PC-3 (cell line): ENCODE measurements at regions not wholly inside any gene's neighbourhood (a gene's known extent, or its start where the extent isn't known, plus 50 kb on each side); places are given as distances from the start of the nearest gene placed in this dataset.

Experiments used
- ATAC-seq: fragments of 200-7000 bp; cut with Tn5 transposase; 2 replicates; pipeline ENCODE4 v1.9.1; 2020; ENCODE audit warnings: mild to moderate bottlenecking, moderate library complexity
- BruUV-seq: library from RNA; stranded (reverse); fragments of 400-500 nt; replicated peaks from 2 replicates; lab custom pipeline; 2021; lab: Mats Ljungman, UMichigan
- CTCF ChIA-PET: fragments of 300-600 bp; sonication (Branson Sonifier 250); formaldehyde crosslinking; loops from one replicate; lab custom pipeline; 2022; ENCODE audit warnings: antibody characterized with exemption; lab: Charles Lee
- POLR2A ChIA-PET: fragments of 300-600 bp; sonication (Branson Sonifier 250); formaldehyde crosslinking; loops from one replicate; lab custom pipeline; 2022; ENCODE audit warnings: antibody characterized with exemption; ENCODE audit not compliant: unreplicated experiment; lab: Charles Lee
- DNase-seq: peaks from one replicate; pipeline ENCODE4 v3.0.0-alpha.2; 2015
- H2AFZ ChIP-seq: fragments of 300-600 bp; sonication (generic); 2 replicates; pipeline ENCODE4 v1.6.0; 2016; ENCODE audit warnings: antibody characterized with exemption, low read length
- H3F3A ChIP-seq: fragments of 300-600 bp; sonication (generic); one replicate; pipeline ENCODE4 v1.6.0; 2017; ENCODE audit warnings: antibody characterized with exemption, low read length, control low read depth, mild to moderate bottlenecking; ENCODE audit not compliant: unreplicated experiment
- H3K27ac ChIP-seq: fragments of 300-600 bp; sonication (generic); 2 replicates; pipeline ENCODE4 v1.5.1; 2016; ENCODE audit warnings: mild to moderate bottlenecking, low read length
- H3K27me3 ChIP-seq: fragments of 300-600 bp; sonication (generic); 2 replicates; pipeline ENCODE4 v1.6.1; 2016; ENCODE audit warnings: low read length, mixed read lengths
- H3K36me3 ChIP-seq: fragments of 300-600 bp; sonication (generic); 2 replicates; pipeline ENCODE4 v1.6.1; 2016; ENCODE audit warnings: low read depth, mixed run types, low read length, mixed read lengths
- H3K4me1 ChIP-seq: fragments of 300-600 bp; sonication (generic); 2 replicates; pipeline ENCODE4 v1.5.1; 2016; ENCODE audit warnings: low read length; ENCODE audit not compliant: insufficient read depth
- H3K4me2 ChIP-seq: fragments of 300-600 bp; sonication (generic); 2 replicates; pipeline ENCODE4 v1.6.0; 2016; ENCODE audit warnings: low read length
- H3K4me3 ChIP-seq: fragments of 300-600 bp; sonication (generic); 2 replicates; pipeline ENCODE4 v1.5.1; 2016; ENCODE audit warnings: mild to moderate bottlenecking, low read length, mixed read lengths
- H3K79me2 ChIP-seq: fragments of 300-600 bp; sonication (generic); 2 replicates; pipeline ENCODE4 v1.6.1; 2017; ENCODE audit warnings: low read length, mixed read lengths
- H3K9ac ChIP-seq: fragments of 300-600 bp; sonication (generic); 2 replicates; pipeline ENCODE4 v1.6.0; 2016; ENCODE audit warnings: mild to moderate bottlenecking, low read length
- H3K9me2 ChIP-seq: fragments of 300-600 bp; sonication (generic); replicated peaks from 2 replicates; pipeline ENCODE4 v1.6.1; 2016; ENCODE audit warnings: mixed run types, low read length, mixed read lengths
- H3K9me3 ChIP-seq: fragments of 300-600 bp; sonication (generic); 2 replicates; pipeline ENCODE4 v1.6.1; 2016; ENCODE audit warnings: low read length, mixed read lengths
- H4K20me1 ChIP-seq: fragments of 300-600 bp; sonication (generic); 2 replicates; pipeline ENCODE4 v1.6.1; 2016; ENCODE audit warnings: low read length, mixed read lengths
- EZH2 ChIP-seq: fragments of 300-600 bp; sonication (generic); IDR thresholded peaks from one replicate; pipeline ENCODE4 v1.6.1; 2017; ENCODE audit warnings: antibody characterized with exemption, mild to moderate bottlenecking, low read length; ENCODE audit not compliant: unreplicated experiment
- EZH2phosphoT487 ChIP-seq: fragments of 300-600 bp; sonication (generic); IDR thresholded peaks from 2 replicates; pipeline ENCODE4 v1.6.1; 2018; ENCODE audit warnings: mild to moderate bottlenecking, antibody characterized with exemption, low read length, borderline replicate concordance
- intact Hi-C: fragments of 100-400 bp; cut with micrococcal nuclease; formaldehyde crosslinking; loops from 2 replicates; pipeline ENCODE4 v1.9.0; 2023
- TF ChIP-seq, protein P1 (sequence below): fragments of 300-600 bp; sonication (generic); conservative IDR thresholded peaks from 2 replicates; pipeline ENCODE4 v1.5.1; 2017; ENCODE audit warnings: antibody characterized with exemption, low read depth, mild to moderate bottlenecking, low read length

DNA sequence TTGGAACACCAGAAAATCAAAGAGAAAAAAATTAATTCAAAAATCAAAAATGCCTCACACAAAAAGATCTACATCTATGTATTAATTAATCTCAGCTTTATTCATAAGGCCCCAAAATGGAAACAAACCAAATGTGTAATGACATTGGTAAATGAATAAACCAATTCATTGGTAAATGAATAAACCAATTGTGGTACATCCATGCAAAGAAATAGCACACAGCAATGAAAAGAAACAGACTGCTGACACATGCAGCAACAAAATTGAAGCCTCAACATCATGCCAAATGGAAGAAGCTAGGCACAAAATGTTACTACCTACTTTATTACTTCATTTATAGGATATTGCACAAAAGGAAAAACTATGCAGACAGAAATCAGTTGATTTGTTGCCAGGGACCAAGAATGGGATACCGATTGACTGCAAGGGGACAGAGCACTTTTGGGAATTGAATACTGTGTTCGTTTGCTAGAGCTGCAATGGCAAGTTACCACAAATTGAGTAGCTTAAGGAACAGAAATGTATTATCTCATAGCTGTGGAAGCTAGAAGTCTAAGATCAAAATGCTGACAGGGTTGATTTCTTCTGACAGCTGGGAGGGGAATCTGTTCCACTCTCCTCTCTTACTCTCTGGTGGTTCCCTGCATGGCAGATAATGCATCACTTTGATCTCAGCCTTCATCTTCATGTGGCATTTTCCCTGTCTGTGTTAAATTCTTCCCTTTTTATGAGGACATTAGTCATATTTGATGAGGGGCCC lies 252.8 kb downstream of the RFC3 start:
- ATAC-seq (no peak), DNase-seq (no peak)
- no peak overlapping the region for H3K4me3 ChIP-seq
- ChIA-PET CTCF (no interaction called here), POLR2A (no interaction called here)
- no peak overlapping the region for H3K9ac ChIP-seq
- no peaks in the 10 kb centered on the region for H3K9me2 ChIP-seq
- H3K27me3 ChIP-seq: no peaks in the 10 kb centered on the region
- no peaks in the 10 kb centered on the region for H3K79me2 ChIP-seq
- BruUV-seq: no TSS peak
- H3K9me3 ChIP-seq: 0 out of 2 replicates have a peak, but pooled peaks cover 6% of the 10 kb centered on the region
- H3K36me3 ChIP-seq: no peaks in the 10 kb centered on the region
- no peak overlapping the region for H3K4me2 ChIP-seq
- no peak overlapping the region for H3K27ac ChIP-seq
- TF ChIP-seq, protein P1, sequence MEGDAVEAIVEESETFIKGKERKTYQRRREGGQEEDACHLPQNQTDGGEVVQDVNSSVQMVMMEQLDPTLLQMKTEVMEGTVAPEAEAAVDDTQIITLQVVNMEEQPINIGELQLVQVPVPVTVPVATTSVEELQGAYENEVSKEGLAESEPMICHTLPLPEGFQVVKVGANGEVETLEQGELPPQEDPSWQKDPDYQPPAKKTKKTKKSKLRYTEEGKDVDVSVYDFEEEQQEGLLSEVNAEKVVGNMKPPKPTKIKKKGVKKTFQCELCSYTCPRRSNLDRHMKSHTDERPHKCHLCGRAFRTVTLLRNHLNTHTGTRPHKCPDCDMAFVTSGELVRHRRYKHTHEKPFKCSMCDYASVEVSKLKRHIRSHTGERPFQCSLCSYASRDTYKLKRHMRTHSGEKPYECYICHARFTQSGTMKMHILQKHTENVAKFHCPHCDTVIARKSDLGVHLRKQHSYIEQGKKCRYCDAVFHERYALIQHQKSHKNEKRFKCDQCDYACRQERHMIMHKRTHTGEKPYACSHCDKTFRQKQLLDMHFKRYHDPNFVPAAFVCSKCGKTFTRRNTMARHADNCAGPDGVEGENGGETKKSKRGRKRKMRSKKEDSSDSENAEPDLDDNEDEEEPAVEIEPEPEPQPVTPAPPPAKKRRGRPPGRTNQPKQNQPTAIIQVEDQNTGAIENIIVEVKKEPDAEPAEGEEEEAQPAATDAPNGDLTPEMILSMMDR: no peak
- TF ChIP-seq EZH2 (no peak), EZH2phosphoT487 (no peak)
- peaks cover 15% of the 10 kb centered on the region for H3K4me1 ChIP-seq
- intact Hi-C loops: no loop called here
- H2AFZ ChIP-seq: no peak overlapping the region
- no peaks in the 10 kb centered on the region for H4K20me1 ChIP-seq
- H3F3A ChIP-seq: no peaks in the 10 kb centered on the region

DNA sequence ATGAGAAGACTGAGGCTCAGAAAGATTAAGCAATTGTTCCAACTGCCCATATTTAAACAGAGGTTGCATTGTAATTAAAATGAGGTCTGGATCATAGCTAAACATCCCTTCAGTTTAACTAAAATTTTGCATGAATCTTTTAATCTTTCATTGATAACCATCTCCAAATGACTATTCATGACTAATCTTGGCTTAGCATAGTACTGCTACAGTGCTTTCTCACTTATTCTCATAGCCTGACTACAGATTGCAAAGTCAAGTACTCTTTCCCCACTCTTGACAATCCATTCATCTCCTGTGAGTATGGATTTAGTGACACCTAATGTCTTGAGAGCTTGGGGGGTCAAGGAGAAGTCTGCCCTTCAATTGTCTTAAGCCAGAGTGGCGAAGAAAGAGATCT lies 258.4 kb downstream of the RFC3 start:
- Histone ChIP-seq H3K4me1 (peaks cover 18% of the 10 kb centered on the region), H3K36me3 (no peaks in the 10 kb centered on the region), H3F3A (no peaks in the 10 kb centered on the region), H3K9me3 (0 out of 2 replicates have a peak, but pooled peaks cover 6% of the 10 kb centered on the region), H3K4me3 (no peak overlapping the region), H3K4me2 (peak overlapping the region; percentile 32; the same call in 1 of the 2 replicates), H3K9ac (peak overlapping the region; percentile 20; the same call in 1 of the 2 replicates), H3K79me2 (no peaks in the 10 kb centered on the region), H3K27me3 (no peaks in the 10 kb centered on the region), H4K20me1 (no peaks in the 10 kb centered on the region), H3K9me2 (no peaks in the 10 kb centered on the region), H2AFZ (no peak overlapping the region), H3K27ac (peak overlapping the region; percentile 77)
- CTCF ChIA-PET: no interaction called here
- POLR2A ChIA-PET: no interaction called here
- ATAC-seq: peak; percentile 63
- TF ChIP-seq EZH2 (no peak), EZH2phosphoT487 (no peak)
- TF ChIP-seq, protein P1: no peak
- BruUV-seq: no TSS peak
- intact Hi-C loops: loop anchor here (2.0 to 5.0 kb wide), 6 partner anchors 76 to 1081 kb away; no protein-coding TSS in a partner anchor
- peak; percentile 60 for DNase-seq
